LNCAP (cell line): ENCODE measurements at regions not wholly inside any gene's neighbourhood (a gene's known extent, or its start where the extent isn't known, plus 50 kb on each side); places are given as distances from the start of the nearest gene placed in this dataset.

Experiments
- TF ChIP-seq, protein P1 (sequence below): fragments of 450-650 bp; IDR thresholded peaks from 2 replicates; pipeline ENCODE4 v1.5.1; 2017; ENCODE audit warnings: mild to moderate bottlenecking

DNA sequence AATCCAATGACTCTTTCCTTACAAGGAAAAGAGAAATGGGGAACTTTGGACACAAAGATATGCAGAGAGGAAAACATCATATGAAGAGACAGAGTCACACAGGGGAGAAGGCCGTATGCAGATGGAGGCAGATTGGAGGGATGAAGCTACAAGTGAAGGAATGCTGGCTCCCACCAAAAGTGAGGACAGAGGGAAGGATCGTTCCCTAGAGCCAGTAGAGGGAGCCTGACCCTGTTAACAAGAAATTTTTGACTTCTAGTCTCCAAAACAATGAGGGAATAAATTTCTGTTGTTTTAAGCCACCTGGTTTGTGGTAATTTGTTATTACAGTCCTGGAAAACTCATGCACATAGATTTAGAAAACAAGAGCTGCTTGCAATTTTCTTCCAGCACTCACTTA, 169.3 kb downstream of the PMAIP1 start:
- TF ChIP-seq, protein P1, sequence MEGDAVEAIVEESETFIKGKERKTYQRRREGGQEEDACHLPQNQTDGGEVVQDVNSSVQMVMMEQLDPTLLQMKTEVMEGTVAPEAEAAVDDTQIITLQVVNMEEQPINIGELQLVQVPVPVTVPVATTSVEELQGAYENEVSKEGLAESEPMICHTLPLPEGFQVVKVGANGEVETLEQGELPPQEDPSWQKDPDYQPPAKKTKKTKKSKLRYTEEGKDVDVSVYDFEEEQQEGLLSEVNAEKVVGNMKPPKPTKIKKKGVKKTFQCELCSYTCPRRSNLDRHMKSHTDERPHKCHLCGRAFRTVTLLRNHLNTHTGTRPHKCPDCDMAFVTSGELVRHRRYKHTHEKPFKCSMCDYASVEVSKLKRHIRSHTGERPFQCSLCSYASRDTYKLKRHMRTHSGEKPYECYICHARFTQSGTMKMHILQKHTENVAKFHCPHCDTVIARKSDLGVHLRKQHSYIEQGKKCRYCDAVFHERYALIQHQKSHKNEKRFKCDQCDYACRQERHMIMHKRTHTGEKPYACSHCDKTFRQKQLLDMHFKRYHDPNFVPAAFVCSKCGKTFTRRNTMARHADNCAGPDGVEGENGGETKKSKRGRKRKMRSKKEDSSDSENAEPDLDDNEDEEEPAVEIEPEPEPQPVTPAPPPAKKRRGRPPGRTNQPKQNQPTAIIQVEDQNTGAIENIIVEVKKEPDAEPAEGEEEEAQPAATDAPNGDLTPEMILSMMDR, result no peak

DNA sequence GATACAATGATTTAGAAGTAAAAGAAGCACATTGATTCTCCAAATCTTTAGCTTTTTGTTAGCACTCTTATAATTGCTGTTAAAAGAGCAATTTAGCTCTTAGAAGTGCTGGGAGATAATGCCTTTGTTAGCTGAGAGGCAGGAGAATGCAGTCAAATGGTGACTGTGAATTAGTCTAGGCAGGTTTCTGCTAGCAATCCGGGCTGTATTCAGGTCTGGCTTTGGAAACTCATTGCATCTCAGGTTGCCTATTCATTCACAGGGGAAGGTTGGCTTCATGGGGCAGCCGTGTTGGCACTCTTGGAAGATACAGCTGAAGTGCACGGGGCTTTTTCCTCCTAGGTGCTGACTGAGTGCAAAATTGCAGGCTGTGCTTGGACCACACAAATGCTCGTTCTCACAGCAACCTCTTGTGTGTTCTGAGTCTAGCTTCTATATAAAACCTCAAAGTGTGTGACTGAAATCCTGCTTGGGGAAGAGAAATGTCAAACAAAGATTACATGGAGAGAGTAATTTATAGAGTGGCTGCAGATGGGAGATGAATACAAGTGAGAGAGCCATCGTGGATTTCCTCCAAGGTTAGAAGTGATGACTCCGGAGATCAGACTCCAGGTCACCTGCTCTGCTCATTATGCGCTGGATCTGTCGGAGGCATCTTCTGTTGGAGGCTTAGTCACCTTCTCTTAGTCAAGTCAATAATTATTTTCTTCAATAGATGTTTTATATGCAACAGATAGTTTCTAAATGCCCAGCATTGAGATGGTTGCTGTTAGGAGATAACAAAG, 167.8 kb downstream of the PMAIP1 start:
- TF ChIP-seq, protein P1, result no peak

DNA sequence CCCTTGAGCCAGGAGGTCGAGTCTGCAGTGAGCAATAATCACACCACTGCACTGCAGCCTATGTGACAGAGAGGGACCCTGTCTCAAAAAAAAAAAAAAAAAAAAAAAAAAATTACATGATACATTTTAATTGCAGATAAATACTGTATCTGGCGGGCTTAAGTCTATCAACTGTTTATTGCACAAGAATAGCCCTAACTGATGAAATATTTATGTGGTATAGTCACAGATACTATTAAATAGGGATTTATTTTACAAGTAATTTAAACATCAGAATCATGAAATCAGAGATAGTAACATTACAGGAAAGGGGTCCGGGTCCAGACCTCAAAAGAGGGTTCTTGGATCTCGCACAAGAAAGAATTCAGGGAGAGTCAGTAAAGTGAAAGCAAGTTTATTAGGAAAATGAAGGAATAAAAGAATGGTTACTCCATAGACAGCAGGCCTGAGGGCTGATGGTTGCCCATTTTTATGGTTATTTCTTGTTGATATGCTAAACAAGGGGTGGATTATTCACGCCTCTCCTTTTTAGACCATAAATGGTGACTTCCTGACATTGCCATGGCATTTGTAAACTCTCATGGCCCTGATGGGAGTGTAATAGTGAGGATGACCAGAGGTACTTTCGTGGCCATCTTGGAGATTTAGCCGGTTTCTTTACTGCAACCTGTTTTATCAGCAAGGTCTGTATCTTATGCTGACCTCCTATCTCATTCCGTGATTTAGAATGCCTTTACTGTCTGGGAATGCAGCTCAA, 166.6 kb downstream of the PMAIP1 start:
- TF ChIP-seq, protein P1, result no peak

DNA sequence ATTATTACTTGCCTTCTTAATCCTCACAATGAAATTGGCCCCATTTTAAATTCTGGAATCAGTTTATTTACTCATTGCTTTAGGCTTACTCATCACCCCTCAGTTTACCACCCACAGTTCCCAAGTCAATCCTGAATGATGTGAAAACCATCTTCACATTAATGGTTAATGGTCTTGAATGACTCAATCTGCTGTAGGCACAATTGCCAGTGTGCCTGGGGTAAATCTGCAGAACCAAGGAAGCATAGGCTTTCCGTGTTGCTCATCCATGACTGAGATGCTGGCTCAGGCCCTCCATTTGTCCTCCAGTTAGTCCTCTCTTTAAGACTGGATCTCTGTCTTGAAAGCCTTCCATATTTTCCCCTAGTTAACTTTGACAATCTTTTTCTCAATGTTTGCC, 164.5 kb downstream of the PMAIP1 start:
- TF ChIP-seq, protein P1, result no peak

DNA sequence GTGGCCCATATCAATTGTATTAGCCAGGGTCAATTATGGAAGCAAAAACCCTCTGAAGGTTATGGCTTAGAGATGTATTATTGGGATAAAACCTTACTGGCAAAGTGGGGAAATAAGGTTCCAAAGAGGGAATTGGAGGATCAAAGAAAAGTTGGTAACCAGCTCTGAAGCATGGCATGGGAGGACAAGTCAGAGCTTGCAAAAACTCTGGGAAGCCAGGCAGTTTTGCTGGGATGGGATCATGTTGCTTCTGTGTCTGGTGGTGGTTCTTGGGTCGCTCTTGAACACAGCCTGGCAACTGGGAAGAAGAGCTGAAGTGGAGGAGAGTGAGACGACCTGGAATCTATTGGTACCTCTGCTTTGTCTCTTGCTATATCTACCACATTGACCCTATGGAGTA, 162.6 kb downstream of the PMAIP1 start:
- TF ChIP-seq, protein P1, result no peak

DNA sequence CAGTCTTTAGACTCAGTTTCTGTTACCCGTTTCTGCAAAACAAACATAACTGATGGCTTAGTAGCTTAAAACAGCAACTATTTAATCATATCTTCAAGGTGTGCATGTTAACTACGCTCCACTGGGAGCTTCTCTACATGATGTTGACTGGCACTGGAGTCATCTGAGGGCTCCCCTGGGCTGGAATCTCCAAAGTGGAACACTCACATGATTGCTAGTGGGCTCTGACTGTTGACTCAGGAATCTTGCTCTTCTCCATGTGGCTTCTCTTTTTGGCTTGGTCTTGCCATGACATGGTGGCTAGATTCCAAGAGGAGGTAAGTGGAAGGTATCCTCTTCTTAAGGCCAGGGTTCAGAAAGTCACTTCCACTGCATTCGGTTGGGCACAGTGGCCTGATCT, 160.8 kb downstream of the PMAIP1 start:
- TF ChIP-seq, protein P1, result no peak

DNA sequence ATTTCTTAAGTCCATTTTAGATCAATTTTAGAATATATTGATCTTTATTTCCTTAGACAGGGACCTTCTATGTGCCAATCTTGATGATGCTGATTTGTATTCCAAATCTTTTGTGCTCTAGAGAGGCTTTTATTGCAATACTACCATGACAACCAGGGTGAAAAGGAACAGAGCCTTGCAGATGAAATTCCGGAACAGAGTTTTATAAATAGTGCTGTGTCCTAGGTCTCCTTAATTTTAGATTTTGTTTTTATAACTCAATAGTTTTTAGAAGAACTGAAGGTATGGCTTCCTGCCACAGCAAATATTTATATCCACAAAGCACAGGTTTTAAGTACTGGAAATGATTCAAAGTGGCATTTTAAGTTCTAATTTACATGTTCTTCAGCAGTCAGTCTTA, 160.2 kb downstream of the PMAIP1 start:
- TF ChIP-seq, protein P1, result no peak
